HEK293 (cell line): ENCODE measurements at regions not wholly inside any gene's neighbourhood (a gene's known extent, or its start where the extent isn't known, plus 50 kb on each side); places are given as distances from the start of the nearest gene placed in this dataset.
A peak's percentile ranks its signal among the peaks of the same experiment; 100 is the strongest.

Experiments used
- CTCF ChIA-PET: fragments of 350-600 bp; formaldehyde crosslinking; extraction: SDS; loops from one replicate; lab custom pipeline; 2021; ENCODE audit warnings: antibody characterized with exemption; lab: Yijun Ruan, JAX
- POLR2A ChIA-PET: fragments of 300-600 bp; formaldehyde crosslinking; extraction: SDS; loops from one replicate; lab custom pipeline; 2020; ENCODE audit warnings: antibody characterized with exemption, inconsistent platforms; lab: Yijun Ruan, JAX
- H3K27ac ChIP-seq: fragments of 200-500 bp; sonication (Bioruptor generic); 2 replicates; pipeline ENCODE4 v1.5.1; 2014; ENCODE audit warnings: low read depth, low read length, control low read depth, inconsistent platforms; ENCODE audit errors: extremely low read depth
- H3K36me3 ChIP-seq, 2 experiments: fragments of 200-500 bp in 1 of 2; sonication (Bioruptor generic) in 1 of 2; 1 replicate in 1 of 2; 2 replicates in 1 of 2; pipeline ENCODE4 v1.5.1; 2014 to 2017; ENCODE audit warnings: inconsistent platforms in 2 of 2, low read length in 2 of 2; ENCODE audit not compliant: control insufficient read depth in 2 of 2, insufficient read depth in 1 of 2
- H3K4me1 ChIP-seq: fragments of 200-500 bp; sonication (Bioruptor generic); 2 replicates; pipeline ENCODE4 v1.5.1; 2014; ENCODE audit warnings: mild to moderate bottlenecking, low read length, inconsistent platforms; ENCODE audit not compliant: control insufficient read depth, insufficient read depth
- H3K4me3 ChIP-seq: 2 replicates; pipeline ENCODE4 v1.5.1; 2011; ENCODE audit warnings: low read depth, mild to moderate bottlenecking, control low read depth, low read length, moderate library complexity
- H3K9me3 ChIP-seq: fragments of 200-500 bp; sonication (Bioruptor generic); 2 replicates; pipeline ENCODE4 v1.5.1; 2014; ENCODE audit warnings: low read depth, low read length, inconsistent platforms; ENCODE audit not compliant: control insufficient read depth, insufficient read depth
- EGR2 ChIP-seq: fragments of 450-650 bp; formaldehyde crosslinking; IDR thresholded peaks from 2 replicates; pipeline ENCODE4 v1.5.1; 2016; ENCODE audit warnings: low read depth, missing biosample characterization, missing genetic modification characterization
- HOXC10 ChIP-seq: sonication (generic); formaldehyde crosslinking; IDR thresholded peaks from 2 replicates; pipeline ENCODE4 v1.8.1; 2023; ENCODE audit warnings: mild to moderate bottlenecking, missing genetic modification reagents
- KLF1 ChIP-seq: fragments of 450-650 bp; formaldehyde crosslinking; IDR thresholded peaks from 2 replicates; pipeline ENCODE4 v1.5.1; 2016; ENCODE audit warnings: missing biosample characterization, missing genetic modification characterization
- KLF8 ChIP-seq: fragments of 450-650 bp; formaldehyde crosslinking; IDR thresholded peaks from 2 replicates; pipeline ENCODE4 v1.5.1; 2016; ENCODE audit warnings: missing biosample characterization, missing genetic modification characterization
- OVOL3 ChIP-seq: fragments of 450-650 bp; formaldehyde crosslinking; IDR thresholded peaks from 2 replicates; pipeline ENCODE4 v1.5.1; 2016; ENCODE audit warnings: missing biosample characterization, missing genetic modification characterization
- PBX3 ChIP-seq: sonication (generic); formaldehyde crosslinking; IDR thresholded peaks from 2 replicates; pipeline ENCODE4 v1.8.1; 2022; ENCODE audit warnings: mild to moderate bottlenecking, moderate library complexity, missing genetic modification reagents
- PRDM1 ChIP-seq: fragments of 450-650 bp; formaldehyde crosslinking; IDR thresholded peaks from 2 replicates; pipeline ENCODE4; 2016; ENCODE audit warnings: missing biosample characterization, missing genetic modification characterization
- SP7 ChIP-seq: fragments of 450-650 bp; formaldehyde crosslinking; IDR thresholded peaks from 2 replicates; pipeline ENCODE4 v1.5.1; 2016; ENCODE audit warnings: missing biosample characterization, missing genetic modification characterization
- WT1 ChIP-seq: fragments of 450-650 bp; formaldehyde crosslinking; IDR thresholded peaks from 2 replicates; pipeline ENCODE4 v1.5.1; 2016; ENCODE audit warnings: missing biosample characterization, missing genetic modification characterization
- ZBTB17 ChIP-seq: fragments of 450-650 bp; formaldehyde crosslinking; IDR thresholded peaks from 2 replicates; pipeline ENCODE4 v1.5.1; 2016; ENCODE audit warnings: missing biosample characterization, missing genetic modification characterization
- ZBTB26 ChIP-seq: fragments of 450-650 bp; formaldehyde crosslinking; optimal IDR thresholded peaks from 2 replicates; pipeline ENCODE3; 2016; ENCODE audit warnings: missing biosample characterization, mild to moderate bottlenecking, missing genetic modification characterization
- ZEB2 ChIP-seq: fragments of 450-650 bp; formaldehyde crosslinking; IDR thresholded peaks from 2 replicates; pipeline ENCODE4 v1.5.1; 2016; ENCODE audit warnings: missing biosample characterization, missing genetic modification characterization
- ZFP3 ChIP-seq: fragments of 450-650 bp; formaldehyde crosslinking; IDR thresholded peaks from 2 replicates; pipeline ENCODE4 v1.5.1; 2016; ENCODE audit warnings: low read depth, missing biosample characterization, missing genetic modification characterization
- ZIC2 ChIP-seq: fragments of 450-650 bp; formaldehyde crosslinking; IDR thresholded peaks from 2 replicates; pipeline ENCODE4 v1.5.1; 2016; ENCODE audit warnings: missing biosample characterization, missing genetic modification characterization
- ZNF2 ChIP-seq: fragments of 450-650 bp; formaldehyde crosslinking; IDR thresholded peaks from 2 replicates; pipeline ENCODE4 v1.5.1; 2016; ENCODE audit warnings: missing biosample characterization, missing genetic modification characterization
- ZNF221 ChIP-seq: fragments of 450-650 bp; formaldehyde crosslinking; IDR thresholded peaks from 2 replicates; pipeline ENCODE4 v1.5.1; 2017; ENCODE audit warnings: missing biosample characterization, missing genetic modification characterization, borderline replicate concordance
- ZNF239 ChIP-seq: fragments of 450-650 bp; formaldehyde crosslinking; IDR thresholded peaks from 2 replicates; pipeline ENCODE4 v1.5.1; 2016; ENCODE audit warnings: missing biosample characterization, missing genetic modification characterization
- ZNF341 ChIP-seq: fragments of 450-650 bp; formaldehyde crosslinking; IDR thresholded peaks from 2 replicates; pipeline ENCODE4; 2016; ENCODE audit warnings: low read depth, missing biosample characterization, missing genetic modification characterization
- ZNF394 ChIP-seq: fragments of 450-650 bp; formaldehyde crosslinking; IDR thresholded peaks from 2 replicates; pipeline ENCODE4 v1.5.1; 2016; ENCODE audit warnings: missing biosample characterization, missing genetic modification characterization, mild to moderate bottlenecking, moderate library complexity, borderline replicate concordance
- ZNF398 ChIP-seq: fragments of 450-650 bp; formaldehyde crosslinking; IDR thresholded peaks from 2 replicates; pipeline ENCODE4 v1.5.1; 2017; ENCODE audit warnings: missing biosample characterization, missing genetic modification characterization
- ZNF404 ChIP-seq: fragments of 450-650 bp; formaldehyde crosslinking; IDR thresholded peaks from 2 replicates; pipeline ENCODE4 v1.5.1; 2017; ENCODE audit warnings: missing biosample characterization, missing genetic modification characterization
- ZNF426 ChIP-seq: fragments of 450-650 bp; formaldehyde crosslinking; IDR thresholded peaks from 2 replicates; pipeline ENCODE4 v1.5.1; 2017; ENCODE audit warnings: missing biosample characterization, missing genetic modification characterization, mild to moderate bottlenecking, inconsistent platforms, moderate library complexity
- ZNF433 ChIP-seq: fragments of 450-650 bp; formaldehyde crosslinking; IDR thresholded peaks from 2 replicates; pipeline ENCODE4 v1.5.1; 2016; ENCODE audit warnings: missing biosample characterization, missing genetic modification characterization, low read depth
- ZNF549 ChIP-seq: fragments of 450-650 bp; IDR thresholded peaks from 2 replicates; pipeline ENCODE4 v1.5.1; 2018; ENCODE audit warnings: missing biosample characterization, missing genetic modification characterization, mild to moderate bottlenecking, inconsistent platforms, moderate library complexity
- ZNF555 ChIP-seq: fragments of 450-650 bp; formaldehyde crosslinking; conservative IDR thresholded peaks from 2 replicates; pipeline ENCODE4 v1.5.1; 2017; ENCODE audit warnings: missing biosample characterization, mild to moderate bottlenecking, missing genetic modification characterization, inconsistent platforms
- ZNF600 ChIP-seq: fragments of 450-650 bp; formaldehyde crosslinking; IDR thresholded peaks from 2 replicates; pipeline ENCODE4 v1.5.1; 2016; ENCODE audit warnings: missing biosample characterization, missing genetic modification characterization
- ZNF623 ChIP-seq: fragments of 450-650 bp; formaldehyde crosslinking; IDR thresholded peaks from 2 replicates; pipeline ENCODE4 v1.5.1; 2016; ENCODE audit warnings: missing biosample characterization, missing genetic modification characterization
- ZNF645 ChIP-seq: fragments of 450-650 bp; formaldehyde crosslinking; IDR thresholded peaks from 2 replicates; pipeline ENCODE4; 2016; ENCODE audit warnings: missing biosample characterization, missing genetic modification characterization
- ZNF654 ChIP-seq: fragments of 450-650 bp; formaldehyde crosslinking; IDR thresholded peaks from 2 replicates; pipeline ENCODE4 v1.5.1; 2016; ENCODE audit warnings: low read depth, missing biosample characterization, missing genetic modification characterization
- ZNF830 ChIP-seq: fragments of 450-650 bp; IDR thresholded peaks from 2 replicates; pipeline ENCODE4 v1.5.0; 2018; ENCODE audit warnings: missing biosample characterization, missing genetic modification characterization, low read depth, mild to moderate bottlenecking, moderate library complexity
- ZSCAN23 ChIP-seq: fragments of 450-650 bp; formaldehyde crosslinking; IDR thresholded peaks from 2 replicates; pipeline ENCODE4 v1.5.1; 2016; ENCODE audit warnings: missing biosample characterization, missing genetic modification characterization
- TF ChIP-seq, protein P1 (sequence below): fragments of 450-650 bp; formaldehyde crosslinking; IDR thresholded peaks from 2 replicates; pipeline ENCODE4 v1.5.1; 2016; ENCODE audit warnings: missing biosample characterization, missing genetic modification characterization

DNA sequence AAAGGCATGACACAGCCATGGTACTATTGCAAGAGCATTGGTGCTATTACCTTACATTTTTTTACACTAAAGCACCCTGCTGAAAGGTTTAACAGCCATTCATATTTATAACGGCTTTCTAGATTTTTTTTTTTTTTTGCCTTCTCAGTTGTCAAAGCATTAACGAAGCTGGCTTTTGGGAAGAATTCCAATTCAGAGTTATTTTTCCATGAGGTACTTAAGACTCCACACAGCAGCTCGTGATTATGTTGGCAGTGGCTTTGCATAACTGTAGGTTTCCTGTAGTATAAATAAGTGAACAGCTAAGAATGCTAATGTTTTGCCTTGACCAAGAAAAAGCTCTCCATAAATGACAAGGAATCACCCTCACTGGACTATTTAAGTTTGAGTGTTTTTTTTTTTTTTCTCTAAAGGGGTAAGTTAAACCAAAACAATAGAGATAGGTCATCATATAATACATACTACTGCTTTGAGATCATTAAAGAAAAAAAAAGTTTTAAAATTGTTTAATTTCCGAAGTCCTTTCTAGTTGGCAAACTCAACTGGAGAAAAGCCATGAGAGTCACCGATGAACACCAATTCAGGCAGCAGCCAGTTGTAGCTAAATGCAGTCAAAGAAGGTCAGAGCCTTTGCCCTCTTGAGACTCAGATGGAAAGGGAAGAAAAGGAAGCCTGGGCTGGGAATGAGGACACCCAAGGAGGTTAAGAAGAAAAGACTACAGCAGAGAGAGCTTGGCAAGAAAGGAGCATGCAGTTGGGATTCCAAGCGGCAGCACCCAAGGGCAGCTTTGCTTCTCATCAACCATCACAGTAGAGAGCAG is 187.4 kb upstream of the NCKAP5 start:
- Histone ChIP-seq H3K4me3 (no peak overlapping the region), H3K9me3 (no peaks in the 10 kb centered on the region), H3K4me1 (peaks cover 9% of the 10 kb centered on the region), H3K36me3 (no peaks in the 10 kb centered on the region), H3K27ac (no peak overlapping the region)
- ChIA-PET CTCF (interaction anchor here (0.6 kb wide), 4 partner anchors 112 to 887 kb away, joined by 3 to 4 read pairs (median 4); no protein-coding TSS in a partner anchor), POLR2A (no interaction called here)
- TF ChIP-seq WT1 (no peak), ZNF394 (tag by site-specific recombination) (no peak), ZFP3 (tag by site-specific recombination) (no peak), ZNF404 (tag by site-specific recombination) (no peak), ZNF433 (tag by site-specific recombination) (no peak), ZNF341 (tag by site-specific recombination) (no peak), ZNF645 (tag by site-specific recombination) (no peak), ZNF654 (no peak), ZIC2 (tag by site-specific recombination) (no peak), ZNF398 (no peak), KLF1 (tag by site-specific recombination) (no peak), ZEB2 (tag by site-specific recombination) (no peak), ZNF549 (tag by site-specific recombination) (no peak), ZNF623 (no peak), ZNF2 (tag by site-specific recombination) (no peak), KLF8 (no peak), ZNF830 (tag by site-specific recombination) (no peak), HOXC10 (CRISPR knock-in tag) (no peak), ZSCAN23 (tag by site-specific recombination) (no peak), ZNF555 (tag by site-specific recombination) (no peak), SP7 (tag by site-specific recombination) (0 out of 2 replicates have a peak, but pooled peaks have one; percentile 16), EGR2 (tag by site-specific recombination) (no peak), ZBTB26 (tag by site-specific recombination) (no peak), ZNF239 (tag by site-specific recombination) (no peak), OVOL3 (peak; percentile 65; the same call in 1 of the 2 replicates), ZBTB17 (tag by site-specific recombination) (no peak), ZNF221 (tag by site-specific recombination) (no peak), ZNF426 (no peak), PRDM1 (tag by site-specific recombination) (no peak), ZNF600 (tag by site-specific recombination) (no peak), PBX3 (CRISPR knock-in tag) (no peak)
- TF ChIP-seq, protein P1, sequence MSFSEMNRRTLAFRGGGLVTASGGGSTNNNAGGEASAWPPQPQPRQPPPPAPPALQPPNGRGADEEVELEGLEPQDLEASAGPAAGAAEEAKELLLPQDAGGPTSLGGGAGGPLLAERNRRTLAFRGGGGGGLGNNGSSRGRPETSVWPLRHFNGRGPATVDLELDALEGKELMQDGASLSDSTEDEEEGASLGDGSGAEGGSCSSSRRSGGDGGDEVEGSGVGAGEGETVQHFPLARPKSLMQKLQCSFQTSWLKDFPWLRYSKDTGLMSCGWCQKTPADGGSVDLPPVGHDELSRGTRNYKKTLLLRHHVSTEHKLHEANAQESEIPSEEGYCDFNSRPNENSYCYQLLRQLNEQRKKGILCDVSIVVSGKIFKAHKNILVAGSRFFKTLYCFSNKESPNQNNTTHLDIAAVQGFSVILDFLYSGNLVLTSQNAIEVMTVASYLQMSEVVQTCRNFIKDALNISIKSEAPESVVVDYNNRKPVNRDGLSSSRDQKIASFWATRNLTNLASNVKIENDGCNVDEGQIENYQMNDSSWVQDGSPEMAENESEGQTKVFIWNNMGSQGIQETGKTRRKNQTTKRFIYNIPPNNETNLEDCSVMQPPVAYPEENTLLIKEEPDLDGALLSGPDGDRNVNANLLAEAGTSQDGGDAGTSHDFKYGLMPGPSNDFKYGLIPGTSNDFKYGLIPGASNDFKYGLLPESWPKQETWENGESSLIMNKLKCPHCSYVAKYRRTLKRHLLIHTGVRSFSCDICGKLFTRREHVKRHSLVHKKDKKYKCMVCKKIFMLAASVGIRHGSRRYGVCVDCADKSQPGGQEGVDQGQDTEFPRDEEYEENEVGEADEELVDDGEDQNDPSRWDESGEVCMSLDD (tag by site-specific recombination) = no peak
